Stimulated activated naive CD4-positive, alpha-beta T cell (primary cell): ENCODE measurements at regions not wholly inside any gene's neighbourhood (a gene's known extent, or its start where the extent isn't known, plus 50 kb on each side); places are given as distances from the start of the nearest gene placed in this dataset.
"Not testable (repeated sequence)": the region's sequence is repeated elsewhere in the genome, so short reads cannot be mapped to it uniquely, and the experiment has no call there.

Experiments used
- DNase-seq, 6 experiments: peaks; one replicate each; lab custom pipeline; 2025; lab: John Stamatoyannopoulos, UW

DNA sequence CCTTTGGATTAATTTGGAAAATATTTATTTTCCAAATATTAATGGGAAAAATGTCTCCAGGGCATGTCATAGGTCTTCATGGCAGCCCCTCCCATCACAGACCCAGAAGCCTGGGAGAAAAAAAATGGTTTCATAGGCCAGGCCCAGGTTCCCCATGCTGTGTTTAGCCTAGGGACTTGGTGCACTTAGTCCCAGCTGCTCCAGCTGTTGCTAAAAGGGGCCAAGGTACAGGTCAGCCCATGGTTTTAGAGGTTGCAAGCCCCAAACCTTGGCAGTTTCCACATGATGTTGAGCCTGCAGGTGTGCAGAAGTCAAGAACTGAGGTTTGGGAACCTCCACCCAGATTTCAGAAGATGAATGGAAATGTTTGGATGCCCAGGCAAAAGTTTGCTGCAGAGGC, 309.6 kb downstream of the SOCS6 start:
- DNase-seq, result no peak

DNA sequence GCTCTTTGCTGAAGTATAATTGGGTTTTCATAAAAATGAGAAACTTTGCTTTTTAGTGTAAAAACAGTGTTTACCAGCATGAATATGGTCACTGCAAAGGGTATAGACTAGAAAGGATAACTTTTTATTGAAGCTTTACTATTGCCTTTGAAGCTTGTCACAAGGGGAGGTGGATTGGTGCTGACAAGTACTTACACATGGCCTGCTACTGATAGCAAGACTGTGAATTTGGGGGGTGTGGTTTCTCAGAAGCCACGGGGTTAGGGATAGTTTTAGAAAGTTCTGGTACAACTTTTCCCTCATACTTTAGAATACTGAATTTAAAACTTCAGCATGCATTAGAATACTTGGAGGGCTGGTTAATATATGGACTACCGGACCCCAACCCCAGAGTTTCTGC, 294.1 kb downstream of the SOCS6 start:
- DNase-seq, result no peak

DNA sequence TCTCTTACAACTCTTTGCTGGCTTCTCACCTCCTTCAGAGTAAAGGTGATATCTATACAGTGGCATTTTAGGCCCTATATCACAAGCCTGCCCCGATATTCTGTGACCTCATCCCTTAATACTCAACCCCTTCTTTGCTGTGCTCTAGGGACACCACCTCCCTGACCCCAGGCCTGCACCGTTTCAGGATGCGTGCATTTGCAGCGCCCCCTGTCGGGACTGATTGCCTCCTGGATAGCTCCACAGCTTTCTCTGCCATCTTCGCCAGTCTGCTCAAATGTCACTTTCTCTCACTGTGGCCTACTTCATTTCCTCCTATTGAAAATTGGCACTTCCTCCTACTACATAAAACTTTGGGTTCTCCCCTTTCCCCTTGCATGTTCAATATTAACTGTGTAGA, 289.6 kb downstream of the SOCS6 start:
- DNase-seq, result no peak

GRCh38 chr18:70577023-70577420, 288.2 kb downstream of the SOCS6 start:
- no peak for DNase-seq

GRCh38 chr18:70576276-70577022, 287.6 kb downstream of the SOCS6 start:
- no peak for DNase-seq

- not testable (repeated sequence) for DNase-seq
These were observed 286.1 kb downstream of the SOCS6 start for GRCh38 chr18:70574951-70575350.

DNA sequence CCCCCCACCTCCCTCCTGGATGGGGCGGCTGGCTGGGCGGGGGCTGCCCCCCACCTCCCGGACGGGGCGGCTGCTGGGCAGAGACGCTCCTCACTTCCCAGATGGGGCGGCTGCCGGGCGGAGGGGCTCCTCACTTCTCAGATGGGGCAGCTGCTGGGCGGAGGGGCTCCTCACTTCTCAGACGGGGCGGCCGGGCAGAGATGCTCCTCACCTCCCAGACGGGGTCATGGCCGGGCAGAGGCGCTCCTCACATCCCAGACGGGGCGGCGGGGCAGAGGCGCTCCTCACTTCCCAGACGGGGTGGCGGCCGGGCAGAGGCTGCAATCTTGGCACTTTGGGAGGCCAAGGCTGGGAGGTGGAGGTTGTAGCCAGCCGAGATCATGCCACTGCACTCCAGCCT, 280.8 kb downstream of the SOCS6 start:
- not testable (repeated sequence) for DNase-seq

DNA sequence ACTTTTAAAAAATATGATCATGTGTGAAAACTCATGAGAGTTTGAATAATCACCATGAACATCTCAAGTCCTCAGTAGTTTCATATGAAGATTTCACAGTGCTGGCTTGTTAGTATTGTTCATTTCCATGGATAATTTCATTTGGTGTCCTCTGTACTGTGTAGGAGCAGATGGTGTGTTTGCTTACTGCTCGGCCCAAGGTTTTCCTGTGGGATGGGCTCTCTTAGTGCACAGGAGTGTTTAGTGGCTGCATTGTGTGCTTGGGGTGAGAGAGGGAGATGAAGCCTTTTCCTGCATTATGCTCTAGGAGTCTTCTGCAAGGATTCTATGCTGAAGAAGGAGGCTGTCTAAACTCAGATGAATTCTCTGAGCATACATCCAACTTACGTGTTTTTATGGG, 270.6 kb downstream of the SOCS6 start:
- no peak for DNase-seq

- no peak for DNase-seq
These were observed 269.5 kb downstream of the SOCS6 start for GRCh38 chr18:70558371-70558770.

DNA sequence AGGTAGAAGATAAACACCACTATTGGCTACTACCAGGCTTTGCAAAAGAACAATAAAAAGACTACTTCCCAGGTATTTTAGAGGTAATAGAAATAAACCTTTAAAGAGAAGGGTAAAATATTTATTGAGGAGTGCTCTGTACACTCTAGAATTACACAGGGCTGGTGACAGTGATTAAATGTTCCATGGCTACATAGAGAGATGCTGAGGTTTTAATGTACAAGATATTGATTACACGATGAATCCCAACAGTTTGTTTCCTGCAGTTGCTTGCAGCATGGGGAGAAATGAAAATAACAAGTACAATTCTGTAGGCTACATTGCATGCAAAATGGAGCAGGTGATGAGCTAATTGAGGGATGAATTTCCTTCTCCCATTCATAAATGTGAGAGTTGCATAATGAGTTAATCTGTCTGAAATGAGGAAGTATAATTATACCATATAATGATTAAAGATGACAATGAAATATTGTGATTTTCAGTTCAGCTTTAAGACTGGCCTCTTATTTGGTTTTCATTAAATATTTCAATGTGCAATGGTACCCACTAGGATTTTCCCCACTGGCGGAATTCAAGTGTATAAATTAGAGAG, 266.1 kb downstream of the SOCS6 start:
- DNase-seq, result no peak

- no peak for DNase-seq
These were observed 265.1 kb downstream of the SOCS6 start for GRCh38 chr18:70553936-70554260.

GRCh38 chr18:70553245-70553935, 264.5 kb downstream of the SOCS6 start:
- DNase-seq, result peak in 4 of 6 experiments; percentile 1 to 65 (median 50)

GRCh38 chr18:70536370-70537062, 247.7 kb downstream of the SOCS6 start:
- DNase-seq, result no peak

DNA sequence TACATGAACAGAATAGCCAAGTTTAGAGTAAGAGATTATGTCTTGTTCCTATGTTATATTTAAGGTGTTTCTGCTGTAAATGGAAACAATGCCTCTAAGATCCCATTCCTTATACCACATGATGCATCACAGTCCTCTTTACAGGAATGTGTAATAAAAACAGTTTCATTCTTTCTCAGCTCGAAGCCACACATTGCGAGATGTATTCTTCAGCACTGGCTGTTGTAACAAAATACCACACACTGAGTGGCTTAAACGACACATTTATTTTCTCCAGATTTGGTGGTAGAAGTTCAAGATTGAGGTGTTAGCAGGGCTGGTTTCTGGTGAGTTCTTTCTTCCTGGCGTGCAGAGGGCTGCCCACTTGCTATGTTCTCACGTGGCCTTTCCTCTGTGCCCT, 246.2 kb downstream of the SOCS6 start:
- DNase-seq, result no peak

GRCh38 chr18:70525322-70525721, 236.5 kb downstream of the SOCS6 start:
- DNase-seq, result not testable (repeated sequence)

- DNase-seq, result no peak
These were observed 234.9 kb downstream of the SOCS6 start for GRCh38 chr18:70523792-70524182.

DNA sequence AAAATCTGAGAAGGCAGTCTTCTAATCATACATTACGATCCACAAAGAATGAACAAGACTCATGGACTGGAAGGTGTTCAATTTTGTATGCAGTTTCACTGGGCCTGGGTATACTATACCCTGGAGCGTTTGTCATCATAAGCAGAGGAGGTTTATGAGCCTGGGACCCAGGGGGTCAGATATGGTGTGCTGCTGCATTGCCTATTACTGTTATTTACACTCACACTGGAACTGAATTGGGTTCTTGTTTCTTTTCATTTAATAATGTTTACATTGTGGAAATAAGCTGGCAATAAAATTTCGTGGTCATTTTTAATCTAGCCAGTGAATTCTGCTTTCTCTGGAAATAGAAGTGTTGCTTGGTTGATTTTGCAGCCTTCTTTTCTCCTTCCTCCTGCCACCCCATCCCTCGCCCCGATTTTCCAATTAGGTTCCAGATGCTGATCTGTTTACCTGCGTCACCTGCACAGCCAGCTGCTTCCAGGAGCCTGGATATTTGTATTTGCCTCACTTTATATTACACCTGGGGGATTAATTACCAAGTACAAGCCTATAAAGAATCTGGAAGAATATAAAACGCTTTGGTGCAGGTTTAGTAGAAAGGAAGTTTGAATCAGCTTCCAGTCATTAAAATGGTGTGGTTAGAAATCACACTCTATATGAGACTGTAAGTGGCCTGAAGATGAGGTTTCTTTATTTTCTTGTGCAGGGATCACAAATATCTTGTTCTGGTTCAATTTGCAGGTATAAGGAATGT, 234.4 kb downstream of the SOCS6 start:
- DNase-seq, result no peak

GRCh38 chr18:70522183-70522680, 233.4 kb downstream of the SOCS6 start:
- no peak for DNase-seq

GRCh38 chr18:70520867-70521266, 232.0 kb downstream of the SOCS6 start:
- DNase-seq, result no peak

- no peak for DNase-seq
These were observed 224.8 kb downstream of the SOCS6 start for GRCh38 chr18:70513502-70514171.

GRCh38 chr18:70507970-70508369, 219.1 kb downstream of the SOCS6 start:
- DNase-seq, result no peak
